NCI-H2029 treated with DMSO at 0.1 percent for 48 hours (cell line): ENCODE measurements at regions not wholly inside any gene's neighbourhood (a gene's known extent, or its start where the extent isn't known, plus 50 kb on each side); places are given as distances from the start of the nearest gene placed in this dataset.
A peak's percentile ranks its signal among the peaks of the same experiment; 100 is the strongest.
"Not testable (repeated sequence)": the region's sequence is repeated elsewhere in the genome, so short reads cannot be mapped to it uniquely, and the experiment has no call there.

Experiments
- DNase-seq: peaks from one replicate; lab custom pipeline; 2025; lab: John Stamatoyannopoulos, UW

DNA sequence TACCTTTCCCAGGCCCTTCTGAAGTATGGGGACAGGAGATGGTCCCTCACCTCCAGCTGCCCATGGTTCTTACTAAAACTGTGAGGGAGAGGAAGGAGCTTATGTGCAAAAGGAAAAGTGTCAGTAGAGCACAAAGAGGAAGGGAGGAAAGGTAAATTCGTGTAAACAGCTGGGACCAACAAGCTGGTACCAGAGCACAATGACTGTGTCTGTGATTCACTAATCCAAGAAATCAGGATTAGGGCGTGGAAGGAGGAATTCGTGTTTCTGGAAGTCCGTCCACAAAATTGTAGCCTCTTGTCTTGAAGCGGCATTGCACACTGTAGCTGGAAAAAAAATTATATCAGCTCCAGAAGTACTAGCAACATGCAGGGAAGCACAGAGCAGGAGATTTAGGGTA lies 129.0 kb upstream of the RREB1 start:
- DNase-seq = no peak

- DNase-seq = no peak
These were observed 126.7 kb upstream of the RREB1 start for GRCh38 chr6:6980999-6981597.

- DNase-seq = no peak
These were observed 126.0 kb upstream of the RREB1 start for GRCh38 chr6:6981681-6982322.

DNA sequence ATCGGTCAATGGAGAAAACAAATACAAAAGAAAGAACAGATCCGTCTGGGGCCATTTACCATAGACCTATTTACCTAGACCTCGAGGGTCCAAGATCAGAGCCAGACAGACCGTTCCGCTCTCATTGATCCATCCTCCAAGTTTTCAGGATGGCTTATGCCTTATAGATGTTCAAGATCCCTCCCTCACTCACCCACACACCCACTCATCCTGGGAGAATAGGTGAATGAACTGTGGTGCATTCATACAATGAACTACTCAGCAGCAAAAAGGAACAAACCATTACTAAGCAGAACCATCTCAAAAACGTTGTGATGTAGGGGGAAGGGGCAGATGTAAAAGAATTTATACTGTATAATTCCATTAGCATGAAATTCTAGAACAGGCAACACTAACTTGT lies 125.1 kb upstream of the RREB1 start:
- no peak for DNase-seq

GRCh38 chr6:6984585-6985366 lies 123.0 kb upstream of the RREB1 start:
- no peak for DNase-seq

DNA sequence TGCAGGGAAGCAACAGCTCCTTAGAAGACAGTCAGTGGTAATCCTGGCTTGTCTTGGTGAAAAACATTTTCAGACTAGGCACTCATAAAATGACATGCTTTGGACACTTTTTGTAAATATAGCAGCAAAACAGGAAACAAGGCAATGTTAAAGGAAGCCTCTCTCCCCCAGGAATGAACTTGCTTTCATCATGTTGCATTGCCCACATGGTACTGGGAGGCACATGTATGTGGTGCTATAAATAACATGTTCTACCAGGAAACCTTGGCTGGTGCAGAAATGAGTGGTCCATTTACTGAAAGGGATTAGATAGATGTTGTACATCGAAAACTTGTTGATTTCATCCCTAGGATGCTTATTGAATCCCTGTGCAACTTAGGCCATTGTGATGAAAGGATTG lies 121.4 kb upstream of the RREB1 start:
- no peak for DNase-seq

- DNase-seq = no peak
These were observed 120.0 kb upstream of the RREB1 start for GRCh38 chr6:6987749-6988148.

- not testable (repeated sequence) for DNase-seq
These were observed 117.7 kb upstream of the RREB1 start for GRCh38 chr6:6990059-6990458.

DNA sequence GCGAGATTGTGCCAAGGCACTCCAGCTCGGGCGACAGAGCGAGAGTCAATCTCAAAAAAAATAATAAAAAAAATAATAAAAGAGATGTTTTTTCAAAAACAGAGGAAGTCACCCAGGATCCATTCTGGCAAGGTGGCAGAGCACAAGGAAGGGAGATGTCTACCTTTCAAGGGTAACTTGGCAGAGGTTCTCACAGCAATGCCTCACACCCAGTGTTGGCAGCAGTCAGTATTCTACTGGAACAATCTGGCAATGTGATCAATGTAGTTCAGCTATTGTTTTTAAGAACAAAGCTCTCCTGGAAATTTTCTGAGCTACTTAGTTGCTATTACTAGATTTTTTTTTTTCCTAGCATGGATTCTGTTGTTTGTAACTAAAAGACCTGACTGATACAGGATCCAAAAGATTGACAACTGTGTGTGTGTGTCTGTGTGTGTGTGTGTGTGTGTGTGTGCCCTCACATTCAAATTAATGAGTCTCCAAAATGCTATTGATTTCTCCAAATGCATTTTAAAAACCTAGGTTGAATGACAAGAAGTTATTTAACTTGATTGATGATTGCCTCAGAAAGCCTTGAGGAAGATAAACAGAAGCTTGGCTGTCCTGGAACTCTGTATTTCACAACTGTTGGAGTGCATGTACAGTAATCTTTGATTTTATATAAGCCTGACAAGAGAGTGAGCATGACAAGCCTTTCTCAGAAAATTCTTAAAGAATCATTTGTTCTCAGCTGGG lies 114.1 kb upstream of the RREB1 start:
- DNase-seq = peak; percentile 35

DNA sequence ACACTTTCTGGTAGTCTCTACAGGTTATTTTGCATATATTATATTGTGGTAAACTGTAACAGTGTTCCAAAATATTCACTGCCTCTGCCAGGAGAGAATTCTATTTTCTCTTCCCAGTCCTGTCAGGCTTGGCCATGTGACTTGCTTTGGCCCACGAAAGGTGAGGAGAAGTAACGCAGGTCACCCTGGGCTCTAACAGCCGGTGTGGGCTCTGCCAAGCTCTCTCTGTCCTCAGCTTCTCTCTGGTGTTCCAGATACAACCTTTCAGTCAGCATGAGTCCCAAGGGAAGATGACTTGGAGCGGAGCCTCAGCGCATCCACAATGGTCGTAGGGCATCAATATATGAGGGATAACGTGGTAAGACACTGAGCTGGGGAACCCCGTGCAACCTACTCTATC lies 113.0 kb upstream of the RREB1 start:
- no peak for DNase-seq

DNA sequence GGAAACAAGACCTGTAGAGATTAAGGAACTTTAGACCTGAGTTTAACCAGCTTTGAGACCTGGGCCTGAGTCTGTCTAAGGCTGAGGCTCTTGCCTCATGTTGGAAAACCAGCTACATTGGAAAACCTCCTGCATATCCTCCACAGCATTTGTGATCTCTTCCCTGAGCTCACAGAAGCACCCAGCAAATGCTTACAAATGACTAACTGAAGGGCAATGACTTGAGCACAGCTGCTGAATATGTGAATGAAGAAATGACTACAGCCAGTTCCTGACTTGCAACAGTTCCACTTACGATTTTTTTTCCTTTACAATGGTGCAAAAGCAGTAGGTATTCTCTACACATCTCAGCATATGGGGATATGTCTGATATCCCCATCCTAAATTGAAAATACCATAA lies 112.4 kb upstream of the RREB1 start:
- DNase-seq = no peak

DNA sequence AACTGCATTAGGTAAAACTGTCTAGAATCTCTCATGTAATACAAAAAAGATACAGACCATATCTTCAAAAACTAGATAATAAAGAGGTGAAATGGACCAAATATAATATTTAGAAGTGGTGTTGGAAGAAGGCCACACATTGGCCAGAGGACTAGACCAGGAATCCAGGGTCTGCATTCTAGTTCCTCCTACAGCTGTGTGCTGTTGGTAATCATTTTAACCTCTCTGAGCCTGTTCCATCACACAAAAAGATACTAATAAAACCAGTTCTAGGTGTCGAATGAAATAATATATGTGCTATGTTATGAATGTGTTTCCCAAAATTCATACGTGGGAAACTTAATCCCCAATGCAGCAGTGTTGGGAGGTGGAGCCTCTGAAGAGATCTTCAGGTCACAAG lies 111.6 kb upstream of the RREB1 start:
- DNase-seq = no peak

DNA sequence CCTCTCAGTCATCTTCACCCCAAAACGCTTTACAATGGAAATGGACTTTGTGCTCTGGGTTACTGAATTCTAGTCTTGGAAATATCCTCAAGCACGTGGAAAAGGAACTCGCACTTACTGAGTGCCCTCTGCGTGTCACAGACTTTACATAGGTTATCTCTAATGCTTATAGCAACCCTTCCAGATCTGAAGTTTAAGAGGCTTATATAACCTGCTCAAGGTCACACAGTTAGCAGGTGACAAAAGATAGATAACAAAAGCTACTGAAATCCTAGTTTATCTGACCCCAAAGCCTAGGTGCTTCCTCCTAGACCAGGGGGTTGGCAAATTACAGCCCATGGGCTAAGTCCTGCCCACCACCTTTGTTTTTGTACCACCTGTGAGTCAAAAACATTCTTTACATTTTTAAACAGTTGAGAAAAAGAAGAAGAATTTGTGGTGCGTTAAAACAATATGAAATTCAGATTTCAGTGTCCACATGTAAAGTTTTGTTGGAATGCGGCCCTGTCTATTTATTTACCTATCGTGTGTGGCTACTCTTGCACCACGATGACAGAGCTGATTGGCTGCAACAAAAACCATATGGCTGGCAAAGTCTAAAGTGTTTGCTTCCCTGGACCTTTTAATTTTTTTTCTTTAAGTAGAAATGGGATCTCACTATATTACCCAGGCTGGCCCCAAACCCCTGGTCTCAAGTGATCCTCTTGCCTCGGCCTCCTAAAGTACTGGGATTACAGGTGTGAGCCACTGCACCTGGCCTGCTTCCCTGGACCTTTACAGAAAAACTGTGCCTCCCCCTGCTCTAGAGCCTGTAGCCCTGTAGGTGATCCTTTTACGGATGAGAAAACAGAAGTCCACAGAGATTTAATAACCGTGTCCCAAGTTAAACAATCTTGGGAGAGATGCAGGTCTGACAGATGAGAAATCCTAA lies 110.2 kb upstream of the RREB1 start:
- DNase-seq = peak; percentile 65

- peak; percentile 65 for DNase-seq
These were observed 109.6 kb upstream of the RREB1 start for GRCh38 chr6:6998194-6998569.

- DNase-seq = no peak
These were observed 106.7 kb upstream of the RREB1 start for GRCh38 chr6:7000825-7001777.

DNA sequence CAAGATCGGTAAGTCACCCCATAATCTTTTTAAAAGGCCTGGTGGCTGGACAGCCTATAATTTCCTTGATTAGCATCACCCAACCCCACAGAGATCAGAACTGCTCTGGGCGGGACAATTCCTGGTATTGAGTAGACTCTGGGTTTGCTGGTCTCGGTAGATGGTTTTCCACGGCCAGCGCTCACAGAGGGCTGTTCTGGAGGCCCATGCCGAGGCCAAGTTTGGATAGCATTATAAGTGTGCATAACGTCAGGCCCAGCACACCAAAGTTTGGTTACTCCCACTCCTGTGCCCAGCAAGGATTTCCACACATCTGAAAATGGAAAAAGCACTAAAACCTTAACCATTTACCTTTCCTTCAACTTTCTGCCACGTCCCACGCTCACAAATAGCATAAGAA lies 104.7 kb upstream of the RREB1 start:
- no peak for DNase-seq

DNA sequence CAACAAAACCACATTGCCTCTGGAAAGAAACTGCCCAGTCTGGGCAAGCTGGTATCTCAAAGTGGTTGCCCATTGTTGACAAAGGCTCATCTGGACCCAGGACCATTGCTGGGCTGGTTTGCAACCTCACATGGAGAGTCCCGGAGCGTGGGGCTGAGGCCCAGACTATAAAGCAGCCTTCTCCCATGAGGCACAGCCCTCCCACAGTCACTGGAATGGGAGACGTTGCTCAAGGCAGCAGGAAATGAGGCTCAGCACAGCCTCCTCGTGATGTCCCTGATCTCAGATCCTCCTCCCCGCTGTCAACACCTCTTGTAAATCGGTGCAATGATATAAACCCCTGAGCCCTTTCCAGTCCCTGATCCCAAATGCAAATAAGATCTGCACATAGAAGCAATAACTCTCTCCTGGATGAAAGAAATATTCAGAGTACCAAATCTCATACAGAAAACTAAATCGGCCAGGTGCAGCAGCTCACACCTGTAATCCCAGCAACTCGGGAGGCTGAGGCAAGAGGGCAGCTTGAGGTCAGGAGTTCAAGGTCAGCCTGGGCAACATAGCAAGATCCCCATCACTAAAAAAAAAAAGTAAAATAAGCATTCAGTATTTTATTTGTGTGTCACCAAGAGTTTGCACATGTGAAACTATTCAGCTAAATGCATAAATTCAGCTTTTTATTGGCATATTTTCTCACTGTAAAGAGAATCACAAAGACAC lies 103.0 kb upstream of the RREB1 start:
- no peak for DNase-seq

DNA sequence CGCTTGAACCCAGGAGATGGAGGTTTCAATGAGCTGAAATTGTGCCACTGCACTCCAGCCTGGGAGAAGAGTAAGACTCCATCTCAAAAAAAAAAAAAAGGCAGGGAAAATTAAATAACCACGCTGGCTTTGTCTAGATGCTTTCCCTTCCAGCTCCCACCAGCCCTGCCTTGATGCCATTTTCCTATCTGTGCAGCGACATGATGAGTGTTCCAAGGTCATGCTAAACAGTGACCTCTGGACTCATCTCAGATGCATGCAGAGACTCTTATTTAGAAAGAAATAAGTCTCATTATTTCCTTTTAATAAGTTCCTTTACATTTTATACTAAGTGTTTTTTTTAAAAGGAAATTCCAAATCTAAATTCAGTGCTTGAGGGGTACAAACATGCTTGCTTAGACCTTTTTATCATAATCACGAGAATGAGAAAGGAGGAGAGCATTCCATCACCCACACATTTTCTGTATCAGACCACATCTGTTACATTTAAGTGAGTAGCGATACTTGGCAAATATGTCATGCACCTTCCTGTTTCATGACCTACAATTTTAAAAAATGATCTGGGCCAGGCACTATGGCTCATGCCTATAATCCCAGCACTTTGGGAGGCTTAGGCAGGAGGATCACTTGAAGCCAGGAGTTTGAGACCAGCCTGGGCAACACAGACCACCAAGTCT lies 101.1 kb upstream of the RREB1 start:
- DNase-seq = no peak

DNA sequence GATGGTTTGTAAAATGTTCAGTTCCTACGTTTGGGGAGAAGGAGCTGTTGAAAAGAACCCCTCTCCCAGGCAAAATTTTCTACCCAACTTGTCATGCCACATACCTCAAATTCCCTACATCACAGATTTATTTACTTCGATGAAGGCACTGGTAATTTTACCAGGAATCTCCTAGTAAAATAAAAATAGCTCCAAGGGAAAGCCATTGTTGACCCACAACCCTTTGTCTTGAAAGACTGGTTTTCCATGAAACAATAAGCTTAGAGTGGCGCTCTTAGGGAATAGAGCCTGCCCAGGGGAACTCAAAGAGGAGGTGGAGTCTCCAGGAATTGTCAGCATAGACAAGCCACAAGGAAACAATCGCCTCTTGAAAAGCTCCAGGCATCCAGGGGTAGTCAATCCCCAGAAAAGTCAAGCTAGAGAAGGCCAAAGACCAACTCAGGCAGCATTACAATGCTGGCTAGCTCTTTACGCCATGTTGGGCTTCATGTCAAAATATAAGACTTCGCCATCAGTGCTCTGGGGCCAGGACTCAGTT lies 99.2 kb upstream of the RREB1 start:
- DNase-seq = peak; percentile 73
